Mucosa of gallbladder (tissue), 1 donor: ENCODE measurements at regions not wholly inside any gene's neighbourhood (a gene's known extent, or its start where the extent isn't known, plus 50 kb on each side); places are given as distances from the start of the nearest gene placed in this dataset.

Experiments
- DNase-seq: peaks from one replicate; pipeline ENCODE4 v3.0.0-alpha.2; 2020; ENCODE audit warnings: low spot score
- donor health status: DM: no; HTN: no; CAD: no.

DNA sequence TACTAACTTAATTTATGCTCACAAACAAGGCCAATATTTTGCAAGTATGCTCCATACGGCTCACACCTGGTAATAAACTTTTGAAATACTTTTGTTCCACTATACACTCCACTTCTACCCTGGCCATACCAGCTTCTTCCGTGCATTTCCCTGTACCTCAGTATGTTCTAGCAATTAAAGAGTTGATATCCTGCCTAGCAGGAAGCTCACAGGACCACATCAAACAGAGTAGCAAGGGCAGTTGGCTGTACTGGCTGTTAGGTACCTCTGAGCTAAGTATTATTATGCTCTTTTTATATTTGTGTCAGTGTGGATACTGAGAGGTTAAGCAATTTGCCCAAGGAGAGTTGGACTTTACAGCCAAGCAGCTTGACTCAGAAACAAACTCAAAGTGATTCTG, 257.7 kb downstream of the SLITRK6 start:
- DNase-seq: no peak

DNA sequence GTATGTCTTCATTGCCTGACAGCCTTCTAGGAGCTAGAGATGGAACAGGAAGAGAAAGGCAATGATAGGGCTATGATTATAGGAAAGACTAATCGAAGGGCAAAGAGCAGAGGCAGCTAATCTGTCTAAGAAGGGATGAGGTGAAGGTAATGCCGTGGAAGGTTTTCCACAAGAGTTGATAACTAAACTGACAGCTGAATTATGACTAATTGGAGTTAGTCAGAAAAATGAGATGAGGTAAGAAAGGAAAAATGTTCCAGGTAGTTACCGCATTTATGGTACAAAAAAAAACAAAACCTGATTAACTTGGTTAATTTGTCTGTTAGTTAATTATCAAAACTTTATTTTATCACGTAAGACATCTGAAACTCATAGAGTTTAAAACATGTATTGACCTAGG, 260.3 kb downstream of the SLITRK6 start:
- no peak for DNase-seq

DNA sequence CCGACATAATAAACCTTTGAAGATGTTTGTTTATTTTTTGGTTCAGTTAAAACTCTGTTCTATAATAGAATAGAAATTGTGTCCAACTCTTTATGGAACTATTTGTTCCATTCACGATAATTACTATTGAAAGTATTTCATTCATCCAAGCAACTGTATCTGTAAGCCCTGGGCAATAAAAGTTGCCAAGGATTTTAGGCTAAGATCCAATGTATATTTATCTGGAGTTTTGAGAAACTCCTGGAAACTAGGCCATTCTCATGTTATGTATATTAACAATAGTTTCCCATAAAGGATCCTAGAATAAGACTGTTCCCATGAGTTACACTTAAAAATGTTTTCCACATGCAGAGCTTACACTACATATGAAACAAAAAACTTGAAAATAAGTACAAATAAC, 261.6 kb downstream of the SLITRK6 start:
- DNase-seq: no peak

DNA sequence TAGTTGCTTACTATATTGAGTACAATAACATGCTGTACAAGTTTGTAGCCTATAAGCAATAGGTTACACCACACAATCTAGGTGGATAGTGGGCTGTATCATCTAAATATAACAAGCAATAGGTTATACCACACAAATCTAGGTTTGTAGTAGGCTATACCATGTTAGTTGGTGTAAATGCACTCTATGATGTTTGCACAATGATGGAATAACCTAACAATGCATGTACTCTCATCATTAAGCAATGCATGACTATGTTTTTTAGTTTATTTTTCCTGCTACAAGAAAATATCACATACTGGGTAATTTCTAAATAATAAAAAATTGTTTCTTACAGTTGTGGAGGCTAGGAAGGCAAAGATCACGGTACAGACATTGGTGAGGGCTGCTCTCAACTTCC, 262.5 kb downstream of the SLITRK6 start:
- no peak for DNase-seq

DNA sequence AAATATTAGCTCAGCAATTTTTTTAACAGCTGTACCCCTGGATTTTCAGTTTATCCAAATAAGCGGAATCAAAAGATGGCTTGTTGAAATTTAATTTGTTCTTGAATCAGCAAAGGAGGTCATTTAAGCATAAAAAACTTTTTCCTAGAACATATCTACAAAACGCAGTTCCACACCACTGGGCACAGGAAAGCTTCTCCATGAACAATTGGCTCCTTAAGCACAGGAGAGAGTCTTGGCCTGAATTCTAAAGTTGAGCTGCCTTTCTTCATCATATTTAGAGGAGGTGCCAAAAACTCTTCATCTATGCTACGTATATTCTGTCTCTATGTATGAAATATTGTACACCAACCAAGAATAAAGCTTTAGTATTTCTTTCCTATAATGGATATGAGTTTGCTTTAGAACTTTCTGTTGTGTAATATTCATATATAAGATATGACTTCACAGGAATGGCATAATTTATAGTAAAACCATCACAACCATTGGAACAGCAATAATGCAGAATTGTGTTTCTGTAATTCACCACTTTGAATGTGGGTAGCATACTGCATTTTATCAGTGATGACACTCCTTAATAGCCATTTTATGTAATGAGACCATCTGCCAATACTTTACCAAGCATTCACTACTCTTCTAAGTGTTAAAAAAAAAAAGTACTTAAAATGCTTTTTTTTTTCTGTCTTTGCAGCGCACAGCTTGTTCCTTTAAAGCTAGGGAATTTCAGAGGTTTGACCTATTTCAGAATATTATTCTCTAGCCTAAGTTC, 263.7 kb downstream of the SLITRK6 start:
- no peak for DNase-seq

DNA sequence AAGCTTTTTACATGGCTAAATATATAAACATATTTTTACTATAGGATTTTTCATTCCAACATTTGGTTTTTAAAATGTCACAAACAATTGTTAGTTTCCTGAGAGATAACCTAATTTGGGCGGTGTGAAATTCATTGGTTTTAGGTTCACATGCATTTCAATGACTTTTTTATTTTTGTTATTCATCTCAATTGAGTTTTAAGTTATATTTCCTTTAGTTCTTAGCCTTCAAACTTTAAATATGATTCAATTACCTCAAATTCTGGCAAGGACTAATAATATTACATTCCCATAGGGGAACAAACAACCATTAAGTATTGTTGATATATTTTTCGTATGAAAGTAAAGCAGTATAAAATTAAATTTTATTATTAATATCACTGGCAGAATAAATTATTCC, 265.3 kb downstream of the SLITRK6 start:
- no peak for DNase-seq

DNA sequence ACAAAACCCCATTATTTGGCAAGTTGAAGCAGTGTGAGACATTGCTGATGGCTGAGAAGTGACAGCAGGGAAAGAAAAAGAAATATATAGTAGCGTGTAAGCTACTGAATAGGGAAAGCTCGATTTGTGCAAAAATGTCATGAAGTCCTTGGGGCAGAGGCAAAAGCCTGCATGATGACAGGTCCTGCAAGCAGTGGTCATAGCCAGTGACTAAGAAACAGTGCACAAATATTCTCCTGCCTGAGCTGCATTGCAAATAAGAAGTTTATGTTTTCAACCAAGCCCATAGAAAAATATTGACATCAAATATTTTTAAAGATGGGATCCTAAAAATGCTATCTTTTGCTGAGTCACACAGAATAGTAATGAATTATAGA, 270.0 kb downstream of the SLITRK6 start:
- DNase-seq: no peak

DNA sequence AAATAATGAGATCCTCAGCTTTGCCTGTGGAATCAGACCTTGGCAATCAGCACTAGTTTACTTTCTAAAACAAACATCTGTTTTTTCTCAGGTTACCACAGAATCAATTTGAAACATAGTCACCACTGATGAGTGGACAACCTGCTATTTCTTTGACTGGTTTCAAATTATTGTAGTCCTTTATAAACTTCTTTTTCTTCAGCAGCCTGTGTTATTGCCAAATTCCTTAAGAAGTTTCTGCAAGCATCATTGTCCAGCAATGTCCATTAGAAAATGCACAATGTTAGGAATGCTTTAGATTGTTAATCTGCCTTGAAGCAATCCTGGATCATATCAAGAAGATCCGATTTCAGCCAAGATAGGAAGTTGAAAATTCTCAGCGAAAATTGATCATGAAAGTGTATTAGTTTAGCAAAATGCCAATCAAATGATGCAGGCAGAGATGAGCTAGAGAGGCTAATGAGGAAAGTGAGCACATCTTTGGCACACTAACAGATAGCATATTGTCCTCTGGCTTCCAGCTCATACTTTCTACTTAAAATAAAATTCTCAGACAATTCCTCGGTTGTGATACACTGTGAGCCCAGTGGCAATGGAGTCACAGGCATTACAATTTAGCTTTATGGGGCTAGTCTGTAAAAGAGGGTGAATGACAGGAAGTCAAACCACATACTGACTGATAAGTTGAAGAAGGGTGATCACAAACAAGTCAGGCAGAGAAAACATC, 270.6 kb downstream of the SLITRK6 start:
- DNase-seq: no peak

DNA sequence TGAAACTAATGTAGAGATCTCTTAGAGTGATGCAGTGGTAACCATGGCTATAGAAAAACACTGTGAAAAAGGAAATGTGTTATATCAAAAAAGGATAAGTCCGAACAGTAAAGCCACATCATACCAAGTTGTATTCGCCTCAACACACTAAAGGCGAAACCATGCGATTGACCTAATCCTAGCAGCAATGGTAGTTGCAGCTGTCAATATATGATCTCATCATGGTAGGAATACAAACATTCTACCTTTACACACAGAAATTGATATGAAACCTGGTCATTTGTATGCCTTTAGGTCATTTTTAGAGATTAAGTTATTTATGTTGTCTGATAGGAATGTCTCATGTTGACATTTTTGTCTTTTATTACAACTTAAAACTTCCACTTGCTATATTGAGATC, 271.9 kb downstream of the SLITRK6 start:
- no peak for DNase-seq

DNA sequence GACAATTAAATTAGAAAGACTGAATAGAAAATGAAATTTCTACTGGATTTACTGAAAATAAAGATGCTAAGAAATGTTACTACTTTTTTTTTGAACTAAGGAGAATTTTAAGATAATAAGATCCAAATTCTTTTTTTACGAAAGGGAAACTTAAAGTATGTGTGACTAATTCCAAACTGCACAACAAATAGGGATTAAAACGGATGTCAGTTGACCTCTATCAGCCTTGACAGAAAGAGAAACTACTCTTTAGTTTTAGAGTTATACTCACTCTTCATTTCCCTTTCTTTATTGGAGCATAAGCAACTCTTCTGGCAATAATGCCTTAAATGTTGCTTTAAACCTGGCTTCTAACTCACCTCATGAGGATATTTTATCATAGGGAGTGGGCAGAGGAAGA, 273.8 kb downstream of the SLITRK6 start:
- no peak for DNase-seq

DNA sequence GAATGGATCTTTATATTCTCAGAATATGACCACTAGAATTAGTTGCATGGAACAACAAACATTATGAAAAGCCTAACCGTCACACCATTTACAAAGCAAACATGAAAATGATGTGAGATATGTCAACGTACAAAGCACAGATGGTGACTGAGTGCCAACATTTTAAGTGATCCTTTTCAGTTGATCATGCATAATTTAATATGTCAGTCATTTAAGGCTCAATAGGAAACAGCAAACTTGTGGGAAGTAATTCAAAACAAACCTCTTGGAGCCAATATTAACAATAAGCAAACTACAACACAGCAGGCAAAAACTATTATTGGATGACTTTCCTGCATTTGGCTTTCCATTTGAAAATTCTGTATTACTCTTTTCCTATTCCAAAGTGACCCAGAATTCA, 277.6 kb downstream of the SLITRK6 start:
- no peak for DNase-seq

DNA sequence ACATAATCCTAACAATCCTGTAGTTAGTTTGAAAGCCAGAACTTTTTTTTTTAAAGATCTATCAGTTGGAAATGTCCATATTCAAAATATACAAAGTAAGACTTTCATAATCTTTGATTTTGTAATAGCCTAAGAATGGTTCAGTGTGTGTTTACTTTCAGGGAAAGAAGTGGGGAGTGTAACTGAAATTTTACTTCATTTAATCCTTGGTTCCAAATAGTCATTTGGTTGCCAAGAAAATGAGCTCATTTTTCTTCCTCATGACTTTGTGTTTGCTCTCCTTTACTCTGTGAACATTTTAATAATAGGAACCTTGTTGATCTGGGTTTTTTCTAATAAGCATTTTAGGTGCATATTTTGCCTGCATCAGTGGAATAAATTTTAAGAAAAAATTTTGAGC, 278.8 kb downstream of the SLITRK6 start:
- DNase-seq: no peak

DNA sequence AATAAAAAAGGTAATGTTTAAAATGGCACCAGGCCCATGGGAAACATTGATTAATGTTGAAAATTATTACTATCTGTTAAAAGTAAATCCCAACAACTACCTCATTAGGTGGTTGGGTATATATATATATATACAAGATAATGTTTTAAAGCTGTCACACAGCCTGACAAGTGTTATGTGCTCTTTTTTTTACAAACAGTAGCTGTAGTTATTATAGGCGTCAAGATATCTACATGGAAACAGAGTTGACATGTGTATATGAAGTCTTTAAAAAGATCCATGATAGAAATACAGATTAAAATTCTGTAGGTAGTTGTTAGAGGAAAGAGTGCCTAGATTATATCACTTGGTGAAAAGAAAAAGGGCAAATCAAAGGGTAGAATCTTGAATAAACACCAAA, 279.9 kb downstream of the SLITRK6 start:
- DNase-seq: no peak

DNA sequence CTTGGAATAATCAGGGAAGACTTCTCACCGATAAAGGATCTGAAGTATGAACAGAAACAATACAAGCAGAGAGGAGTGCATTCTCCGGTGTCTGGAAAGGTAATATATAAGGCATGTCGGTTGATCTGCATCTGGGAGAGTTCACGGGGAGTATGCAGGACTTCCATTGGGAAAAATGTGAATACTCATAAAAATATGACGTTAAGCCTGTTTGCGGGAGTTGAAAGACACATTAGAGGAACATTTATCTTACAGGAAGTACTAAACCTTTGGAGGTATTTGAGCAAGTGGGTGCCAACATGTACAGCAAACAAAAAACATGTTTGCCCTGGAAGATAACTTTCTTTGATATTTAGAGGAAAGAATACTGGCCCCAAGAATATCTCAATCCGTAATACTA, 286.8 kb downstream of the SLITRK6 start:
- no peak for DNase-seq

DNA sequence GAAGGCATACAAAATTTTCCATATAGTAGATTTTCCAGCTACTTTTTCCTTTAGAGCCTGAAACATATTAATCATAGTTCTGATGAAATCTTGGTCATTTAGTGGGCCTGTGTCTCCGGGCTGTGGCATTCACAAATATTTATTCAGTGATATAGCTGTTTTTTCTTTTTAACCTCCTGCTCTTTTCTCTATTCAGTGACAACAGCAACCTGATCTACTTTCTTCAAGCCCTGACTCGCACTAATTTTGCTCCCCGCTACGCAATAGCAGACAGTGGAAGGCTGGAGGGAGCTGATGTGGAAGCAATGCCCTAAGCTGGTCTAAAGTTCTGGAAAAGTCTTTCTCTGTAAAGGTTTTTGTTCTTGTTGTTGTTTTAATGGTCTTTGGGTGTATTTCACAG, 289.7 kb downstream of the SLITRK6 start:
- DNase-seq: no peak

DNA sequence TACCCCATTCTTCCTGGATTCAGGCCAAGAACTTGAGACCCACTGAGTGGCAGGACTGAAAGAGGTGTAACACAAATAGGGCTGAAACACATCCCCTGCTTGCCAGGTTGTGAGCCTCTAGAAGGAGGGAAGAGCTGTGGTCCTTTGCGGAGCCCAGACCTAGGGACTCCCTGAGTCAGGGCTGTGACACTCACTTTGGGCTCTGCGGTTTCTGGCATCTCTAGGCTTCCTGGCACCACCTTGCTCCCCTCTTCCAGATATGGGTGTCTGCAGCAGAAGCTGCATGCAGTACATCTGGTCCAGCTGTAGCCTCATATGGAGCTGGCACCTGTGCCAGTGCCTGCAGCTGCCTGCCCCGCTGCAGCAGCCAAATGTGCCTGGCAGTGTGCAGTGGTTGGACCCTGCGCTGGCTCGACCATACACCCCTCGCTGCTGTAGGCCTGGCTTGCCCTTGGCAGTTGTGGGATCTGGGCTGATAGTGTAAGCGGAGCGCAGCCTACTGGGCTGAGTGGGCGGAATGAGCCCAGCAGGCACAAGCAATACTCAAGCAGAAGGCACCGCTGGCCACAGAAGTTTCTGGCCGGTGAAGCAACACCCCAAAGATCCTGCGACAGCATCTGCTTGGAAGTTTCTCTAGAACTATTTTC, 290.4 kb downstream of the SLITRK6 start:
- peak; percentile 28 for DNase-seq

DNA sequence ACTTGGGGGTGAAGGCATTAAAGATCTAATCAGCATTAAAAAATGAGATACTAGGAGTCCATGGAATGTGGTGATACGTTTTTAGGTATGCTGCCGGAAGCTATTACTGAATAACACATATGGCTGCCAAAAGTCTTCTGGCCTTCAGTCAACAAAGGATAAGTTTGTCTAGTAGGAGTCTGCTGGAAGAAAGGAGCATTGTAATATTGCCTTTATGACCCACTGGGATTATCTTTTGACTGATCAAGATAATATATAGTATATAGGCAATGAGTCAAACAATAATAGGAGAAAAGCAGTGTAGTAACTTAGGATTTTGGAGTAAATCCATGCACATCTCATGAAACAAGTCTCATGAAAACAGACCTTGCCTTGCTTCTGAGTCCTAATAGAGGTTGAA, 295.4 kb downstream of the SLITRK6 start:
- no peak for DNase-seq

DNA sequence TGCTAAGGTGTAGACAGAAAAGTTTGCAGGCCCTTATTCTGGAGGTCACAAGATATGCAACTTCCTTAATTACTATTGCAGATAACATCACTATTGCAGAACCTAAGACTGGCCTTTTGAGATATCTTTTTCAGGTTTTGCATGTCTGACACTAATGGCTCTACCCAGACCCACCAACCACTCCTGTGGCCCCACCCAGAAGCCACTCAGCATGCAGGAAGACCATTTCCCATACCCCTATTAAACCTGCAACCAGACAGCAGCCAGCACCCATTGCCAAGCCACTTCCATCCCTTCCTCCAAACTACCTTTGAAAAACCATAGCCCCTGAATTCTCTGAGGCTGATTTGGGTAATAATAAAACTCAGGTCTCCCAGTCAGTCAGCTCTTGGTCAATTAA, 297.6 kb downstream of the SLITRK6 start:
- no peak for DNase-seq

DNA sequence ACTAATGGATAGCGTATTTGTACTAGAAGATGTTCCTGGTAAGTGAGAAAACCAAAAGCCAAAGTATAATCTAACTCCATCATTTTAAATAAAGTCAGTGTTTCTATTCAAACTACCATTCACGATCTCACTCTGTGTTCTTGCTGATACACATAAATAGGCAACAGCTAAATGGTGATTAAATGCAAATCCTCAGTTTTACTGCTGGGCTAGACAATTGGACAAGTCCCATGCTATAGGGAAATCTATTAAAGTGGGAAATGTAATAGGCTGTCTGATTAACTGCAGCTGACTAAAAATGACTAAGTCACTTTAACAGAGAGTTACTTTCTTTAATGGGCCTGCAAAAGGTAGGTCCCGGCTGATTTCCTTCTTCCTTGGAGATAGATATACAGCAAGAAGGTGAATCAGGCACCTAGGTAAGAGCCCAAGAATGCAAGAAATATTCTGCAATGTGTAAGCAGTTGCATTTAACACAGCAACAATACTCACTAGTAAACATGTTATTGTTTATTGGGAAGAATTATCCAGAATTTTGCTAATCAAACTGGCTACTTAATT, 298.4 kb downstream of the SLITRK6 start:
- DNase-seq: no peak

DNA sequence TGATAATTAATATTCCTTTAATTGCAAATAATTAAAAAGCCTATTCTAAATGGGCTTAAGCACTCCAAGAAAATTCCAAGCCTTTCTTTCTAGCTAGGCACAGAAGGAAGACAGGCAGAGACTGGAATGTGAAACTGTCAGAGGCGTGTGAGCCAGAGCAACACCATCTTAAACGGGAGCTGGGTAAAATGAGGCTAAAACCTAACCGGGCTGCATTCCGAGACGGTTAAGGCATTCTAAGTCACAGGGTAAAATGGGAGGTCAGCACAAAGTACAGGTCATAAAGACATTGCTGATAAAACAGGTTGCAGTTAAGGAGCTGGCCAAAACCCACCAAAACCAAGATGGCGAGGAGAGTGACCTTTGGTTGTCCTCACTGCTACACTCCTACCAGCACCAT, 300.4 kb downstream of the SLITRK6 start:
- no peak for DNase-seq

DNA sequence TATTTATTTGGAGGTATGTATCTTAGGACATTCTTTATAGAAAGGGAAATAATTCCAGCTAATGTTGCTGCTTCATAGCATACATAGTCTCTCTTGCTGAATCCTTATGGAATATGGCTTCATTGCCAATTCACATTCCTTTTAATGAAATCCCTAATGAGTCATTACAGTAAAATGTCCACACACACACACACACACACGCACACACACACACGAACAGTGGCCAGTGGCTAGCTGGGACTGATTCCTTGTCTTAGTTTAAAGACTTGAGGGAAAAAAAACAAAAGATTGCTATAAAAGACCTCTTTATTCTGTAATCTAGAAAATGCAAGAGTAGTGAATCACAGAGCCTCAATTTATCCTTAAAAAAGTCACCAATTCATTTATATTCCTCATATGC, 301.6 kb downstream of the SLITRK6 start:
- no peak for DNase-seq

DNA sequence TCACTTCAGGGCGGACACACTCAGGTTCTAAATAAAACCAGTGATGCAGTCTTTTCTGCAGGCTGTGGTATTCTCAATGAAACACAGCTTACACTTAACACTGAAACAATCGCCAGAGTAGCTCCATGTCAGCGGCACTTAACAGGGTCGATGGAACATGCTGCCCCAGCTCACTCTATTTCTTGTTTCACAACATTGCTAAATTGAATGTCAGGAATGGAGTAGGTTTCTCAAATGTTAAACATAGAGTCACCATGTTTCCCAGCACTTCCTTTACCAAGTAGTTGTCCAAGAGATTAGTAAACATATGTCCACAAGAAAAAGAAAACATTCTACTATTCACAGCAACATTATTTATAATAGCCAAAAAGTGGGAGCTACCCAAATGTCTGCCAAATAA, 306.9 kb downstream of the SLITRK6 start:
- DNase-seq: no peak

DNA sequence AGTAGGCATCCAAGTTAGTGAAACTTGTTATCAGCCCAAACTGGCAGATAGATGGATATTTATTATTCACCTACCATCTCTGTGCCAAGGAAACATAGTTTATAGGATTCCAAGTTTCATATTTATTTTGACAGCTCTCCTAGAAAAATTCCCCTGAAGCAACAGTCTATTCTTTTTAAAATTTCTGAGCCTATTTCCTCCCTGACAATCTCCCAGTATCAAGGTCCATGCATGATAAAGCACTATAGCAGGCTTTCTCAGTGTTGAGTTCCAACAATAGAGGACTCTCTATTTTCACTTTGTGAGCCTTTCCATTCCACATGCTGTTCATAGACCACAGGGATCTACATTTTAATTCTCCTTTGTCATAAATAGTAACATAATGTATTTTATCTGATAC, 312.6 kb downstream of the SLITRK6 start:
- no peak for DNase-seq
